ENCODE measurements at regions not wholly inside any gene's neighbourhood (a gene's known extent, or its start where the extent isn't known, plus 50 kb on each side); places are given as distances from the start of the nearest gene placed in this dataset.

GRCh38 chr4:189022440-189023035 is 883.3 kb downstream of the TRIML1 start:
- DNase-seq (ENCODE audit: low read depth) = peak; percentile 5

- DNase-seq (ENCODE audit: low read depth) = no peak
These were observed 890.8 kb downstream of the TRIML1 start for GRCh38 chr4:189029976-189030504.

- DNase-seq (ENCODE audit: low read depth) = no peak
These were observed 893.5 kb downstream of the TRIML1 start for GRCh38 chr4:189032606-189033338.

GRCh38 chr4:189033801-189034347 is 894.6 kb downstream of the TRIML1 start:
- no peak for DNase-seq (ENCODE audit: low read depth)

GRCh38 chr4:189035091-189035490 is 895.9 kb downstream of the TRIML1 start:
- DNase-seq (ENCODE audit: low read depth) = no peak

- DNase-seq (ENCODE audit: low read depth) = no peak
These were observed 896.4 kb downstream of the TRIML1 start for GRCh38 chr4:189035654-189036053.

- DNase-seq (ENCODE audit: low read depth) = no peak
These were observed 897.7 kb downstream of the TRIML1 start for GRCh38 chr4:189036906-189037305.

GRCh38 chr4:189046642-189047041 is 894.0 kb upstream of the FRG1 start:
- peak; percentile 3 for DNase-seq (ENCODE audit: low read depth)

GRCh38 chr4:189048119-189048518 is 892.6 kb upstream of the FRG1 start:
- DNase-seq (ENCODE audit: low read depth) = no peak

GRCh38 chr4:189049682-189050081 is 891.0 kb upstream of the FRG1 start:
- no peak for DNase-seq (ENCODE audit: low read depth)

- DNase-seq (ENCODE audit: low read depth) = no peak
These were observed 890.0 kb upstream of the FRG1 start for GRCh38 chr4:189050643-189051042.

- no peak for DNase-seq (ENCODE audit: low read depth)
These were observed 887.1 kb upstream of the FRG1 start for GRCh38 chr4:189053621-189054020.

- DNase-seq (ENCODE audit: low read depth) = no peak
These were observed 880.6 kb upstream of the FRG1 start for GRCh38 chr4:189060104-189060503.

- DNase-seq (ENCODE audit: low read depth) = no peak
These were observed 878.4 kb upstream of the FRG1 start for GRCh38 chr4:189062047-189062820.

GRCh38 chr4:189069772-189070171 is 870.9 kb upstream of the FRG1 start:
- DNase-seq (ENCODE audit: low read depth) = no peak

- DNase-seq (ENCODE audit: low read depth) = no peak
These were observed 869.4 kb upstream of the FRG1 start for GRCh38 chr4:189071241-189071640.

GRCh38 chr4:189073739-189074138 is 866.9 kb upstream of the FRG1 start:
- no peak for DNase-seq (ENCODE audit: low read depth)

- peak; percentile 1 for DNase-seq (ENCODE audit: low read depth)
These were observed 858.8 kb upstream of the FRG1 start for GRCh38 chr4:189081826-189082225.

GRCh38 chr4:189083769-189084168 is 856.9 kb upstream of the FRG1 start:
- DNase-seq (ENCODE audit: low read depth) = no peak

GRCh38 chr4:189084671-189085070 is 856.0 kb upstream of the FRG1 start:
- no peak for DNase-seq (ENCODE audit: low read depth)

- no peak for DNase-seq (ENCODE audit: low read depth)
These were observed 852.7 kb upstream of the FRG1 start for GRCh38 chr4:189087971-189088370.

GRCh38 chr4:189088780-189089179 is 851.9 kb upstream of the FRG1 start:
- no peak for DNase-seq (ENCODE audit: low read depth)

All from iris pigment epithelial cell (primary cell).